A549 (cell line): ENCODE measurements at regions not wholly inside any gene's neighbourhood (a gene's known extent, or its start where the extent isn't known, plus 50 kb on each side); places are given as distances from the start of the nearest gene placed in this dataset.

Source experiments
- CEBPB ChIP-seq, 2 experiments: fragments of >200 bp in 1 of 2; sonication (Bioruptor Twin) in 1 of 2; formaldehyde crosslinking in 1 of 2; IDR thresholded peaks; 2 replicates each; pipeline ENCODE4 v1.6.1; 2012 to 2016
- ESRRA ChIP-seq: fragments of 150-350 bp; IDR thresholded peaks from 2 replicates; pipeline ENCODE4 v1.6.1; 2014; ENCODE audit warnings: mild to moderate bottlenecking, low read length, borderline replicate concordance
- HDAC2 ChIP-seq: fragments of 200-600 bp; sonication (generic); IDR thresholded peaks from 2 replicates; pipeline ENCODE4 v1.6.1; 2016
- HMGXB4 ChIP-seq: fragments of 250-450 bp; sonication (Bioruptor Pico); IDR thresholded peaks from 2 replicates; pipeline ENCODE4 v1.5.0; 2021; ENCODE audit warnings: mild to moderate bottlenecking, moderate library complexity, borderline replicate concordance
- MAZ ChIP-seq: fragments of 150-350 bp; IDR thresholded peaks from 2 replicates; pipeline ENCODE4 v1.6.1; 2014; ENCODE audit warnings: antibody characterized with exemption, low read depth, low read length, borderline replicate concordance
- MYC ChIP-seq: IDR thresholded peaks from 2 replicates; pipeline ENCODE4 v1.6.1; 2012; ENCODE audit warnings: mild to moderate bottlenecking, inconsistent platforms, low read length, improper control_type of control experiment, borderline replicate concordance
- POLR2A ChIP-seq: IDR thresholded peaks from 2 replicates; pipeline ENCODE4 v1.6.1; 2012; ENCODE audit warnings: mild to moderate bottlenecking, low read length
- TP53 ChIP-seq: fragments of 250-450 bp; sonication (Bioruptor Pico); IDR thresholded peaks from 2 replicates; pipeline ENCODE4 v1.5.0; 2021; ENCODE audit warnings: mild to moderate bottlenecking, moderate library complexity
- TF ChIP-seq, protein P1 (sequence below): fragments of >200 bp; sonication (Bioruptor Twin); formaldehyde crosslinking; IDR thresholded peaks from 3 replicates; pipeline ENCODE4 v1.5.1; 2016

DNA sequence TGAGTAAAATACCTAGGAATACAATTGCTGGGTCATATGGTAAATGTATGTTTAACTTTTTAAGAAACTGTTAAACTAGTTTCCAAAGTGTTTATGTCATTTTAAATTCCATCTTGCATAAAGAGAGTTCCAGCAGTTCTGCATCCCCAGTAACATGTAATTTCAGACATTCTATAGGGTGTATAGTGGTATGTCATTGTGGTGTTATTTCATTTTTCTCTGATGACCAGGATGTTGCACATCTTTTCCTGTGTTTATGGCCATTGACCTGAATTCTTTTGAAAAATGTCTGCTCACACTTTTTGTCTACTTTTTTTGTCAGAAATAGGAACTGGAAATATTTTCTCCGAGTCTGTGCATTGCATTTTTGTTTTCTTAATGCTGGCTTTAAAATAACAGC is 128.9 kb downstream of the TMEM200A start:
- TF ChIP-seq, protein P1, sequence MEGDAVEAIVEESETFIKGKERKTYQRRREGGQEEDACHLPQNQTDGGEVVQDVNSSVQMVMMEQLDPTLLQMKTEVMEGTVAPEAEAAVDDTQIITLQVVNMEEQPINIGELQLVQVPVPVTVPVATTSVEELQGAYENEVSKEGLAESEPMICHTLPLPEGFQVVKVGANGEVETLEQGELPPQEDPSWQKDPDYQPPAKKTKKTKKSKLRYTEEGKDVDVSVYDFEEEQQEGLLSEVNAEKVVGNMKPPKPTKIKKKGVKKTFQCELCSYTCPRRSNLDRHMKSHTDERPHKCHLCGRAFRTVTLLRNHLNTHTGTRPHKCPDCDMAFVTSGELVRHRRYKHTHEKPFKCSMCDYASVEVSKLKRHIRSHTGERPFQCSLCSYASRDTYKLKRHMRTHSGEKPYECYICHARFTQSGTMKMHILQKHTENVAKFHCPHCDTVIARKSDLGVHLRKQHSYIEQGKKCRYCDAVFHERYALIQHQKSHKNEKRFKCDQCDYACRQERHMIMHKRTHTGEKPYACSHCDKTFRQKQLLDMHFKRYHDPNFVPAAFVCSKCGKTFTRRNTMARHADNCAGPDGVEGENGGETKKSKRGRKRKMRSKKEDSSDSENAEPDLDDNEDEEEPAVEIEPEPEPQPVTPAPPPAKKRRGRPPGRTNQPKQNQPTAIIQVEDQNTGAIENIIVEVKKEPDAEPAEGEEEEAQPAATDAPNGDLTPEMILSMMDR = no peak
- TF ChIP-seq MYC (no peak), HMGXB4 (no peak), HDAC2 (no peak), POLR2A (no peak), MAZ (no peak), CEBPB (IDR thresholded peaks at IDR 0.05) (no peak), TP53 (CRISPR knock-in tag) (no peak), ESRRA (no peak)
